Peyer's patch (tissue), 4 donors: ENCODE measurements at regions not wholly inside any gene's neighbourhood (a gene's known extent, or its start where the extent isn't known, plus 50 kb on each side); places are given as distances from the start of the nearest gene placed in this dataset.

ENCODE experiments used
- CTCF ChIP-seq, 6 experiments: fragments of 450-650 bp in 4 of 6; fragments of 200-600 bp in 2 of 6; sonication (generic) in 1 of 6; IDR thresholded peaks; one replicate each; pipeline ENCODE4 v1.5.1; 2017 to 2019; ENCODE audit warnings: antibody characterized with exemption in 6 of 6, mild to moderate bottlenecking in 3 of 6, moderate library complexity in 1 of 6
- POLR2A ChIP-seq, 2 donors: fragments of 450-650 bp; IDR thresholded peaks; one replicate each; pipeline ENCODE4 v1.5.1; 2017; ENCODE audit warnings: antibody characterized with exemption in 2 of 2, mild to moderate bottlenecking in 2 of 2, moderate library complexity in 2 of 2

DNA sequence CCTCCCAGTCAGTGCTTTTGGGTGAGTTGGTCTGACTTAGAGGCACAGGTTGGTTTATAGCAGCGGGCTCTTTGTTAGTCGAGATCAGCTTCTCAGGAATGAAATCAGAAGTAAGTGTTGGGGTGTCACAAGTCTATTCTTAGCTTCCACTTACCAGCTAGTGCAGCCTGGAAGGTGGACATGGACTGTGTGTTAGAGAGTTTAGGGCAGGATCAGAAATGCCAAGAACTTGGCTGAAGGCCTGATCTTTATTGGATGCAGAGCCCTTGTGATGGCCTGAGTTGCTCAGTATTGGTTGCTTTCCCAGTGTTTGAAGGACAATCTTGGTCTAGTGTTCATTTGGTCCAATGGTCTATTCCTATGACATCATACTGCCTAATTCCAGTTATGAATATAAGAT is 377.0 kb upstream of the USP24 start:
- no peak for TF ChIP-seq POLR2A (IDR thresholded peaks at IDR 0.05)
- TF ChIP-seq CTCF (IDR thresholded peaks at IDR 0.05), result no peak
